ENCODE measurements at regions not wholly inside any gene's neighbourhood (a gene's known extent, or its start where the extent isn't known, plus 50 kb on each side); places are given as distances from the start of the nearest gene placed in this dataset.
"Not testable (repeated sequence)": the region's sequence is repeated elsewhere in the genome, so short reads cannot be mapped to it uniquely, and the experiment has no call there.

DNA sequence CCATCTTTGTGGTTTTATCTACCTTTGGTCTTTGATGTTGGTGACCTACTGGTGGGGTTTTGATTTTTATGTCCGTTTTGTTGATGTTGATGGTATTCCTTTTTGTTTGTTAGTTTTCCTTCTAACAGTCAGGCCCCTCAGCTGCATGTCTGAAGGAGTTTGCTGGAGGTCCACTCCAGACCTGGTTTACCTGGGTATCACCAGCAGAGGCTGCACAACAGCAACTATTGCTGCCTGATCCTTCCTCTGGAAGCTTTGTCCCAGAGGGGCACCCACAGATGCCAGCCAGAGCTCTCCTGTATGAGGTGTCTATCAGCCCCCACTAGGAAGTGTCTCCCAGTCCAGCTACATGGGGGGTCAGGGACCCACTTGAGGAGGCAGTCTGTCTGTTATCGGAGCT lies 199.3 kb upstream of the WDFY3 start:
- no peak for DNase-seq (ENCODE audit: low read depth)

DNA sequence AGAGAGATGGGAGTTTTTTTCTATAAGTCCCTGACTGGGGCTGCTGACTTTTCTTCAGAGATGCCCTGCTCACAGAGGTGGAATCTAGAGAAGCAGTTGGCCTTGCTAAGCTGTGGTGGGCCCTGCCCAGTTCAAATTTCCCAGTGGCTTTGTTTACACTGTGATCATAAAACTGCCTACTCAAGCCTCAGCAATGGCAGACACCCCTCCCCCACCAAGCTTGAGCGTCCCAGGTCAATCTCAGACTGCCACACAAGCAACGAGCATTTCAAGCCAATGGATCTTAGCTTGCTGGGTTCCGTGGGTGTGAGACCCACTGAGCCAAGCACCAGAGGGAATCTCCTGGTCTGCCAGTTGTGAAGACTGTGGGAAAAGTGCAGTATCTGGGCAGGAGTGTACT lies 199.8 kb upstream of the WDFY3 start:
- peak; percentile 46 for DNase-seq (ENCODE audit: low read depth)

DNA sequence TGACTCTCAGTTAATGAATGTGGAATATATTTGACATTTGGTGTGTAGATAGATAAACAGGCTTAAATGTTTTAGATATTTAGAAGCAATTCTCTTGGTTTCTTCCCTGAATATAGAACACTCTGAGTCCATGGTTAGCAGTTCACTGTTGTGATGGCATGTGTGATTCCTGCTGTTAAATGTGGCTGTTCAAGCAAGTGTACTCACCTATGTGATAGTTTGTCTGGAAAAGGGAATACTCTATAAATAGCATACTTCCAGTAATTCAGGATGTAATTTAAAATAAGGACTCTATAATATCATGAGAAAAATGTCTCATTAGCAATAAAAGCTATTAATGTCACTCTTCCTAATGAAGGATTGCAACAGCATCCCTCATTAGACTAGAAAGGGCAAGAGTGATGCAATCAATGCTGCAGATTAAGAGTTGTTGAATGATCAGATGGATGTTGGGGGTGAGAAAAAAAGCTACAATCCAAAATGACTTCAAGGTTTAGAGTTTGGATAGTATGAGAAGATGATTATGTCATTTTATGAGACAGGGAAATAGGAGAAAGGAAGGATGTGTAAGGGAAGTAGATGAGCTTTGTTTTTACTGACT lies 201.8 kb upstream of the WDFY3 start:
- no peak for DNase-seq (ENCODE audit: low read depth)

DNA sequence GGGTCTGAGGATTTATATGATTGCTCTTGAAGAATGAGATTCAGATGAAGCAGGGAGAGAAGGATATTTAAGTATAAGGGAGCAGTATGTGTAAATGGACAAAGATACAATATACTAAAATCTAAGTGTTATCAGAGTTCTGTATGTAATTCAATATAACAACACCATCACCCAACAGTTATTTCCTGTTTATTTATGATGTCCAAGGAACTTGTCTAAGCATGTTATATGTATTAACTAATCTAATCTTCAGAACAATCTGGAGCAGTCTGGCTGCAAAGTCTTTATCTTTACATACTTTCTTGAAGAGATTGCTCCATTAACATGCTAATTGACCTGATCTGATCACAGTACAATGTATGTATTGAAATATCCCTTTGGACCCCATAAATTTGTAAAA lies 203.8 kb upstream of the WDFY3 start:
- no peak for DNase-seq (ENCODE audit: low read depth)

DNA sequence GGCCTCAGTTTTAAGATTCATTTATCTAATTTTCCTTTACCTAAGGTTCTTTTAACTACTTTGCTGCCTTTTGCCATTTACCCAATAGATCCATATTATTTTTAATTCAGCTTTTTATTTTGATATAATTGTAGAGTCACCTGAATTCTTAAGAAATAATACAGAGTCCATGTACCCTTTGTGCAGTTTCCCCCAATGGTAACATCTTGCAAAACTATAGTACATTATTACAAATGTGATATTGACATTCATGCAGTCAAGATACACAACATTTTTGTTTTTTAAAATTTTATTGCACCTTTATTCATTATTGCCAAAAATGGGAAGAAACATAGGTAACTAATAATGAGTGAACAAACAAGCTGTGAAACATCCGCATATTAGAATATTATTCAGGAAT lies 208.7 kb upstream of the WDFY3 start:
- no peak for DNase-seq (ENCODE audit: low read depth)

DNA sequence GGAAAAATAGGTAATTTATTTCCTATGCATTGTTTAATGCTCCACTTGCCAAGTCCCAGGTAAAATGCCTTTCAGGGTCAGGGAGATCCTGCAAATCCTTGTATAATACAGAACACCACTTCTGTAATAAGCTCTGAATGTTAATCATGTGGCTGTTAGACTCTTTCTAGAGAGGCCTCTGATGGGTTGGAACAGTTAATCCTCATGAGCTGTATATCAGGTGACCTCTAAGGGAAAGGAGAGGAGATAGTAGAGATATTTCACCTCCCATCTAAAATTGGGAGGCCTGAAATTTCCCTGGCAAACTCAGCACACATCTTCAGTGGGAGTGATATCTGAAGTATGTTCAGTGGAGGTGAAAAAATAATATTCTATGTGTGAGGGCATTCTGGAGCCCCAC lies 210.6 kb upstream of the WDFY3 start:
- DNase-seq (ENCODE audit: low read depth): no peak

DNA sequence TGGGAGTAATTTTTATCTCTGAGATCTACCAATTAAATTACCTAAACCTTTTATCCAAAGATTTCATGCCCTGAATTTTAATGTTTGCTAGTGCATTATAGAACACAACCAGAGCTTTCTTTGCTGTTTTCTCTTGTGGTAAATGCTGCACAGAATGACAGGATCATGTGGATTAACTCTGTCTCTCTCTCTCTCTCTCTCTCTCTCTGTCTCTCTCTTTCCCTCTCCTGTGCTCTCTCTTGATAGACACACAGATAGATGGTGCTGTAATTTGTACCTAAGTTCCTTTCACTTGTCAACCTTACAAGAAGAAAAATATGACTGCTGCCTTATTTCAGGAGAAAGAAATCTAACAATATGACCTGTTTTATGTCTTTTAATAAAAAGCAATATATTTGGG lies 211.2 kb upstream of the WDFY3 start:
- DNase-seq (ENCODE audit: low read depth): no peak

DNA sequence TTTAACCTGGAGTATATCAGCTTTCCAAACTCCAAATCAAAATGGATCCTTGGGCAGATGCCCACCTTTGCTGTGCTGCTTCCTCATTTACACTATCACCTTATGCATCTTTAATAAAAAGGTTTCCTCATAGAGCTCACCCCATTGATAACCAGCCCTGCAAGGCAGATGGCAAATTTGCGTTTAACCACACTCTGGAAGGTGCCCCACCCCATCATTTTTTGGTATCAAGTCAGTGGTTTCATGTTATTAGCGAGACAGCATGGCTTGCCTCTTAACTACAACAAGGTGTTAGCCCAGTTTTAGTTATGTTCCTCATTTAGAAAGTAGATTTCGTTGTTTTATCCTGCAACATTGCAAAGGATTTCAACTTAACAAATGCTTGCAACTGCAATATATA lies 214.0 kb upstream of the WDFY3 start:
- DNase-seq (ENCODE audit: low read depth): no peak

DNA sequence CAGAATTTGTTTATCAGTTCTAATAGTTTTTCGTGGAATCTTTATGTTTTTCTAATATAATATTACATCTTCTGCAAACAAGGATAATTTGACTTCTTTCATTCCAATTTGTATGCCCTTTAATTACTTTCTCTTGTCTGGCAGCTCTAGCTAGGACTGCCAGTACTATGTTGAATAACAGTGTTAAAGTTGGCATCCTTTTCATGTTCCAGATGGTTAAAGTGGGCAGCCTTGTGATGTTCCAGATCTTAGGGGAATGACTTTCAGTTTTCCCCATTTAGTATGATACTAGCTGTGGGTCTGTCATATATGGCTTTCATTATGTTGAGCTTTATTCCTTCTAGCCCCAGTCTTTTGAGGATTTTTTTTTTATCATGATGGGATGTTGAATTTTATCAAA lies 220.6 kb upstream of the WDFY3 start:
- no peak for DNase-seq (ENCODE audit: low read depth)

DNA sequence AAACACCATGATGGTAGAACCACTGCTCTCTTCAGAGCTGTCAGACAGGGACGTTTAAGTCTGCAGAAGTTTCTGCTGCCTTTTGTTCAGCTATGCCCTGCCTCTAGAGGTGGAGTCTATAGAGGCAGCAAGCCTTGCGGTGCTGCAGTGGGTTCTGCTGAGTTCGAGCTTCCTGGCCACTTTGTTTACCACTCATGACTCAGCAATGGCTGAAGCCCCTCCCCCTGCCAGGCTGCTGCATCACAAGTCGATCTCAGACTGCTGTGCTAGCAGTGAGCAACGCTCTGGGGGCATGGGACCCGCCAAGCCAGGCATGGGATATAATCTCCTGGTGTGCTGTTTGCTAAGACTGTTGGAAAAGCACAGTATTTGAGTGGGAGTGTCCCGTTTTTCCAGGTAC lies 229.5 kb upstream of the WDFY3 start:
- not testable (repeated sequence) for DNase-seq (ENCODE audit: low read depth)

DNA sequence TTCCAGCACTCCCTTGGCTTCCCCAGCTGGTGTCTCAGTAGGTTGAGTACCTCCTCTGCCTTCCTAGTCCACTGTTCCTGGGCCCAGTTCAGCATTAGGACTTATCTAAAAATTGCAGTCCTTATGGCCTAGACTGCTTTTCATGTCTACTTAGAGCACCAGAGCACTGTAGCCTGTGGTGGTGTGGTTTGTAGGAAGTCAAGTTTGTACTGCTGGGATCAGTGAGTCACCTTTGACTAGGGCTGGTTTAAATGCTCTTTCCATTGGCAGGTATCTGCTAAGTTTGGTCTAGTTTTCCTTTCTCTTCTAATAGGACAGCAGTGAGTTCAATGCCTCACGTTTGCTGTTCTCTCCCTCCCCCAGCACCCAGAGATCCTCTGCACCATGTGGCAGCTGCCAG lies 233.6 kb upstream of the WDFY3 start:
- DNase-seq (ENCODE audit: low read depth): peak; percentile 63

DNA sequence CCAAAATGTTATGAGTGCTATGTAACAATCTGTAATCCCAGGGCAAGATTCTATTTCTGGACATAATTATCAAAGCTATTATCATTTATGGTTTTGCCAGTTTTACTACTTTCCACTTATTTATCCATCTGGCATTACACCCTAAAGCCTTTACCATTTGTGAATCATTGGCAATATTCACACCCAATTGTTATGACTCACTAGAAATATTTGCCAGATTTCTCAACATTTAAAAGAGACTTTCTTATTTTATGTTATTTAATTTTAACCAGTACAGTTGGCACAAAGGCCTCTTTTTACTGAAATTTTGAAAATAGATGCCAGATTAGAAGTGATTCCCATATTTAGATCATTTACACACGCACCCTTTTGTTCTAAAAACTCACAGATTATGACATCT lies 242.7 kb upstream of the WDFY3 start:
- DNase-seq (ENCODE audit: low read depth): peak; percentile 62

DNA sequence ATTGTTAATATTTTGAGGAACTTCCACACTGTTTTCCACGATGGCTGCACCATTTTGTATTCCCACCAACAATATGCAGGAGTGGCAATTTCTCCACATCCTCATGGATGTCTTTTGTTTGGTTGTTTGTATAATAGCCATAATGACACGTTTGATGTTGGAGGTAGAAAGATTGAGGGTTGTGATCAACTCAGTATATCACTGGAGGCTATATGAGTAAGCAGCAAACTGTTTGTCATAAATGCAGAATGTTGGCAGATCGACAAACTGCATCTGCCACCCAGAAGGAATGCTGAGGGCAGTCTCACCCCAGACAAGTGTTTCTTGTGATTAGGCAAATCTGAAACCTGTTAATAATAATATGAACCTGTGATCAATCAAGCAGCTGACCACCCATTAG lies 243.9 kb upstream of the WDFY3 start:
- peak; percentile 89 for DNase-seq (ENCODE audit: low read depth)

DNA sequence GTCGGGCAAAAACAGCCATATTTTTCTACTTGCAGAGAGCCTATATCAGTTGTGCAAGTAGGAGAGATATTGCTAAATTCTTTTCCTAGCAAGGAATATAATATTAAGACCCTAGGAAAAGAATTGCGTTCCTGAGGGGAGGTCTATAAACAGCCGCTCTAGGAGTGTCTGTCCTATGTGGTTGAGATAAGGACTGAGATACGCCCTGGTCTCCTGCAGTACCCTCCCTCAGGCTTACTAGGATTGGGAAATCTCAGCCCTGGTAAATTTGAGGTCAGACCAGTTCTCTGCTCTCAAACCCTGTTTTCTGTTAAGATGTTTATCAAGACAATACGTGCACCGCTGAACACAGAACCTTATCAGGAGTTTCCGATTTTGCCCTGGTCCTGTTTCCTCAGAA lies 250.1 kb upstream of the WDFY3 start:
- not testable (repeated sequence) for DNase-seq (ENCODE audit: low read depth)

DNA sequence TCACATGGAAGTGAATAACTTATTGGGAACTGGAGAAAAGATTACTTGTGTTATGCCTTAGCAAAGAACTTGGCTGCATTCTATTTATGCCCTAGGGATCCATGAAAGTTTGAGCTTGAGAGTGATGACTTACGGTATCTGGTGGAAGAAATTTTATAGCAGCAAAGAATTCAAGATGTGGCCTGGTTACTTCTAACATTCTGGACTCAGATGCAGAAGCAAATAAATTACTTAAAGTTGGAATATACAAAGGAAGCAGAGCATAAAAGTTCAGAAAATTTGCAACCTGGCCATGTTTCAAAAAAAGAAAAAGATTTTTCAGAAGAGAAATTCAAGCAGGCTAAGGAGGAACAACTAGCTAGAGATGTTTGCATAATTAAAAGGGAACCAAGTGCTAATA lies 252.3 kb upstream of the WDFY3 start:
- no peak for DNase-seq (ENCODE audit: low read depth)

DNA sequence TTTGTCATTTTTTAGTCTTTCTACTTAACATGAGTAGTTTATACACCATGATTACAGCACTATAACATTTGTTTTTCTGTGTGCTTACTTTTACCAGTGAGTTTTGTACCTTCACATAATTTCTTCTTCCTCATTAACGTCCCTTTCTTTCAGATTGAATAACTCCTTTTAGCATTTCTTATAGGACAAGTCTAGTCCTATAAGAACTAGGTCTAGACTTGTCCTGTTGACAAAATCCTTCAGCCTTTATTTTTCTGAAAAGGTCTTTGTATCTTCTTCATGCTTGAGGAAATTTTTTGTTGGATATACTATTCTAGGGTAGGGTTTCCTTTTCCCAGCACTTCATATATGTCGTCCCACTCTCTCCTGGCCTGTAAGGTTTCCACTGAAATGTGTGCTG lies 253.3 kb upstream of the ARHGAP24 start:
- DNase-seq (ENCODE audit: low read depth): no peak

DNA sequence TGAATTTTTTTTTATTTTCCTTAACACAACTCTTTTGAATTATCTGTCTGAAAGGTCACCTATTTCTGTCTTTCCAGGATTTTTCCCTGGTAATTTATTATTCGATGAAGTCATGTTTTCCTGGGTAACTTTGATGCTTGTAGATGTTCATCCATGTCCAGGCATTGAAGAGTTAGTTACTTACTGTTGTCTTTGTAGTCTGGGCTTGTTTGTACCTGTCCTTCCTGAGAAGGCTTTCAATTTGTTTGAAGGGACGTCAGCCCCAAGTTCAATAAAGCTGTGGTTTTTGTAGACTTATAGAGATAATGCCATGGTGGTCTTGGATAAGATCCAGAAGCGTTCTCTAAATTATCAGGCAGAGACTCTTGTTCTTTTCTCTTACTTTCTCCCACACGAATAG lies 252.4 kb upstream of the ARHGAP24 start:
- no peak for DNase-seq (ENCODE audit: low read depth)

DNA sequence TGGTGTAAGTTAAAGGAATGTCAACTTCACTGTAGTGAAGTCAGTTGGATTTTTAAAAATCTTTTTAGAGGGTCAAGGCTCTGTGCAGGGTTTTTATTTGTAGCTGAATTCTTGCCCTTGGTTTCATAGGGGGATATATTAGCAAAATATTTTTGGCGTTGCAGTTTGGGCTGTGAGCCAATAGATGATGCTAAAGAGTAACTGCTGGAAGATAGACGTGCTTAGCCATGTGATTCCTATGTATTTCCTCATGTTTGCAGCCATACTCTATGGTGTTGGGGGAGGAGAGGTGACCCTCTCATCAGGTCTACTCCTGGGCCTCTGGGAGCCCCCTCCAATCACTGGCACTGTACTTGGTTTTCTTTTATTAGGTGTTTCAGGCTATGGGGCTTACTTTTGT lies 246.7 kb upstream of the ARHGAP24 start:
- DNase-seq (ENCODE audit: low read depth): no peak

DNA sequence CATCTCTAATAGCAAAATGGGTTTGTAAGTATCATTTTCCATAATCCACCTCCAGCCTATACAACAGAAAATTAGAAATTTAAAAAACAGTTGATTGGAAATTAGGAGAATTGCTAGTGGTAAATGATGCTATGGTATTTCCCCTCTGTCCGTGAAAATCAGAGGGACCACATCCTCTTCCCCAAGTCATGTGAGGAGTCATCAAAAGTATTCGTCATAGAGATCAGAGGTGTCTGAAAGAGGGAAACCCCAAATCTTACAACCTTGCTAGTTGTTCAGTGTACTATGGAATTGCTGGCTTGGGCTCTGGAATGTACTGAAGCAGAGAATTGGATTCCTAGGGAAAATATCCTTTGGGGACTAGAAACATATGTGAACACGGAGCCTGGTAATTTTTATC lies 241.4 kb upstream of the ARHGAP24 start:
- DNase-seq (ENCODE audit: low read depth): no peak

DNA sequence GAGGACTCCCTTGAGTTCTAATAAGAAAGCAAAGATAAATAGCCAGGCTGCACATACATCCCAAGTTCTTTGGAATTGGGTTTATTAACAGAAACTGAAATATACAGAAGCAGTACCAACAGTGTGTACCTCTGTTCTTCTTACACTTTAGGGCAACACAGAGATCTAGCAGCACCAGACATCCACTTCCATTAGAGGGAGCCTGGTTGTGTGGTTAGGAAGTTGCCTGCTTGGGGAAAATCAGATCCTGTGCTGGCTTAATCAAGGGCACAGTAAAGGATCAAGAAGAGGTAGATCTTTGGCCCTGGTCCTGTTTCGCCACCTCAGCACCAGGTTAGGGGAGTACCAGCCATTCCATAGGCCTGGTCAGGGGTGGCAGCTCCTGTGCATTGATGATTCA lies 231.1 kb upstream of the ARHGAP24 start:
- DNase-seq (ENCODE audit: low read depth): no peak

DNA sequence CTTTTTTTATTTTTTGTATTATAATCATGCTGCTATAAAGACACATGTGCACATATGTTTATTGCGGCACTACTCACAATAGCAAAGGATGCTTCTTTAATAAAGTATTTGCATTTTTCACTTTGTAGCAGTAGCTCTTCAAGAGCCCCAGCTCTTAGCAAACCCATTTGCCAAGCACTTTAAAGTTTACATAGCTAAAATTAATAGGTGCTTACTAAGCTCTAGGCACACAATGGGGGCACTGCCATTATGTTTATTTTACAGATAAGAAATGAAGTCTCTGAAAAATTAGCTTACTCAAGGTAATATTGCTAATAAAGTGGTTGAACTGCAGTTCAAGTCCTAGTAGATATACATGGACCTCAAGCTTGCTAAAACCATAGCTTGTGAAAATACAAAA lies 230.3 kb upstream of the ARHGAP24 start:
- DNase-seq (ENCODE audit: low read depth): no peak

DNA sequence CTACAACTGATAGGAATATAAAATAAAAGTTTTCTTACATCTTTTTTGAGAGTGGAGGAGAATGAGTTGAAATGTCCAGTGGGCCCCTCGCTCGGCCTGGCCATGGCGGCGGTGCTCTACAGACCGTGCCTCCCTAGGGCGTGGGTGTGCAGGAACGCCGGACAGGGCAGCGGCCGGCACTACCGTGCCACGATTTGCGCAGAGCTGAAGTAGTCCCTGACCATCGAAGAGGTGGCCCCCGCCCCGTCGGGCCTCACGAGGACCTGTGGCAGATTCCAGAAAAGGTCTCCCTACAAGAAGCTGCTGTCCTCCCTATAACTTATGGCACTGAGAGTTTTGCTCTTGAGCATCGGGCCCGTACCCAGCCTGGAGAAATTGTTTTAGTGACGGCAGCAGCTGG lies 228.9 kb upstream of the ARHGAP24 start:
- no peak for DNase-seq (ENCODE audit: low read depth)

DNA sequence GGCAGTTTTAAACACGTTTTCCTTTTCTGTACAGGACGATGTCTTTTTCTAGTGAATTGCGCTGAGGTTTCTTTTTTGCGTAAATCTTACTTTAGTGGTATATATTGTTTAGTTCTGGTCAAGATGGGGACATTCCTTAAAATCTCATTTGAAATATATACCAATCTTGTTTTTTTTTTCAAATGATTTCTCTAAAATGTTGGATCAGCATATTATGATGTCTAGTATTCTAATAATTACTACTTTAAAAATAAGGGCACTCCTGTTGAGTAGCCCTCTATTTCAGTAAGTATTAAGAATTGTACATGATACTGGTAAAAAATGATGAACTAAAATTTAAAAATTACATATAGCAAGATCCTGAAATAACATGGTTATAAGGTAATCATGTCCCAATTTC lies 224.1 kb upstream of the ARHGAP24 start:
- DNase-seq (ENCODE audit: low read depth): no peak

DNA sequence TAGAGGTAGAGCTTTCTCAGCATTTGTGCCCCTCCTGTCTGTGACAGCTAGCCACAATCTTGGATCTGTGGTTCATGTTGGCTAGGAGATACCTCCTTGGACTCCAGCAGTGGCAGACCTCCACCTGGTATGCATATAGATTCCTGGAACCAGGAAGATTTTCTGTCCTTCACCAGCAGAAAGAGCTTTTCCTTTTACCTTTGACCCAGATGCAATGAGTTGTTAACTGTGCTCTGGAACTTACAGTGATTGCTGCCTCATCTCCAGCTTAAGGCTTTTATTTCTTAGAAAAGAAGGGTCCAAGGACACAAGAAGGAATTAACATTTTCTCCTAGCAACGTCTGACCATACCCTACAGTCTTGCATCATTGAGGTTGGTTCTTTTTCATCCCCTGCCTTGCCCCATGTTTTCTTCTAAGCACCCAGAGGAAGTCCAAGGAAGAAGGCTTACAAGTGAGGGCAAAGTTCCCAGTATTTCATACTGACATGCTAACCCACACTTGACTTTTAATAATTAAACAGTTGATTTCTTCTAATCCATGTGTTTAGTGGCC lies 217.1 kb upstream of the ARHGAP24 start:
- no peak for DNase-seq (ENCODE audit: low read depth)

DNA sequence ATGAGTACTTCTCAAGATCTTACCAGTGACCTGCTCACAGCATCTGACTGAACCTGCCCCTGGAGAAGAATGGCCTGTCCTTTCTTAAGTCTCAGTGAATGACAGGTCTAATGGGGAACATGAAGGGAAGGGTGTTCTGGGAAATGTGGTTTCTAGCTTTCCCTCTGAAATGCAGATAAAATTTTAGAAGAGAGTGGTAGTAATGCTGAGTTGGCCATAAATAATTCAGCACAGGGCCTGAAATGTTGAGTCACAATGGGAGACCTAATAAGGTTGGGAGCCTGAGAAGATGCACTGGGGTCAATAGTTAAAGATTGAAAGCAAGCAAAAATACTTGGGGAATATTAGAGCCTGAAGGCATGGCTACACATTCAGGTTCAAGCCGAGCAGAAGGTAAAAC lies 214.9 kb upstream of the ARHGAP24 start:
- DNase-seq (ENCODE audit: low read depth): no peak

Measured in renal cortical epithelial cell (primary cell).